ENCODE measurements at regions not wholly inside any gene's neighbourhood (a gene's known extent, or its start where the extent isn't known, plus 50 kb on each side); places are given as distances from the start of the nearest gene placed in this dataset.

GRCh38 chr3:147977001-147977400 lies 567.8 kb downstream of the ZIC1 start:
- ChIA-PET CTCF (no interaction called here), POLR2A (no interaction called here)
- H3K9me3 Mint-ChIP-seq (ENCODE audit: insufficient read depth) = peaks cover 3% of the 10 kb centered on the region
- no peak for DNase-seq
- ATAC-seq = no peak
- no peaks in the 10 kb centered on the region for H3K4me1 Mint-ChIP-seq (ENCODE audit: low read depth)
- H3K27ac Mint-ChIP-seq = no peak overlapping the region
- no peaks in the 10 kb centered on the region for H3K36me3 Mint-ChIP-seq (ENCODE audit: low read depth)
- H3K27me3 Mint-ChIP-seq (ENCODE audit: low read depth) = no peaks in the 10 kb centered on the region
- H3K4me3 Mint-ChIP-seq = no peak overlapping the region

- Mint-ChIP-seq H3K9me3 (ENCODE audit: insufficient read depth) (peaks cover 4% of the 10 kb centered on the region), H3K27me3 (ENCODE audit: low read depth) (no peaks in the 10 kb centered on the region)
- CTCF ChIA-PET = no interaction called here
These were observed 578.4 kb downstream of the ZIC1 start for GRCh38 chr3:147987549-147987948.

GRCh38 chr3:147989344-147989743 lies 580.2 kb downstream of the ZIC1 start:
- Mint-ChIP-seq H3K4me3 (no peak overlapping the region), H3K36me3 (ENCODE audit: low read depth) (no peaks in the 10 kb centered on the region), H3K9me3 (ENCODE audit: insufficient read depth) (peaks cover 4% of the 10 kb centered on the region), H3K4me1 (ENCODE audit: low read depth) (no peaks in the 10 kb centered on the region), H3K27me3 (ENCODE audit: low read depth) (no peaks in the 10 kb centered on the region), H3K27ac (no peak overlapping the region)
- ATAC-seq (no peak), DNase-seq (no peak)
- CTCF ChIA-PET = no interaction called here
- POLR2A ChIA-PET = no interaction called here

More at GRCh38 chr3:147987549-147987948, 578.4 kb downstream of the ZIC1 start:
- Mint-ChIP-seq H3K4me1 (ENCODE audit: low read depth) (no peaks in the 10 kb centered on the region), H3K4me3 (no peak overlapping the region), H3K36me3 (ENCODE audit: low read depth) (no peaks in the 10 kb centered on the region), H3K27ac (no peak overlapping the region)
- ATAC-seq (no peak), DNase-seq (no peak)
- POLR2A ChIA-PET = no interaction called here

- peaks cover 3% of the 10 kb centered on the region for H3K9me3 Mint-ChIP-seq (ENCODE audit: insufficient read depth)
- POLR2A ChIA-PET = no interaction called here
- CTCF ChIA-PET = no interaction called here
- DNase-seq = no peak
- no peak overlapping the region for H3K27ac Mint-ChIP-seq
- ATAC-seq = no peak
- no peaks in the 10 kb centered on the region for H3K36me3 Mint-ChIP-seq (ENCODE audit: low read depth)
- H3K4me3 Mint-ChIP-seq = no peak overlapping the region
- no peaks in the 10 kb centered on the region for H3K4me1 Mint-ChIP-seq (ENCODE audit: low read depth)
- H3K27me3 Mint-ChIP-seq (ENCODE audit: low read depth) = no peaks in the 10 kb centered on the region
These were observed 593.6 kb downstream of the ZIC1 start for GRCh38 chr3:148002705-148003205.

GRCh38 chr3:148004331-148004730 lies 595.2 kb downstream of the ZIC1 start:
- peaks cover 3% of the 10 kb centered on the region for H3K9me3 Mint-ChIP-seq (ENCODE audit: insufficient read depth)
- no peaks in the 10 kb centered on the region for H3K4me1 Mint-ChIP-seq (ENCODE audit: low read depth)
- no peak for ATAC-seq
- no peaks in the 10 kb centered on the region for H3K27me3 Mint-ChIP-seq (ENCODE audit: low read depth)
- ChIA-PET CTCF (no interaction called here), POLR2A (no interaction called here)
- no peaks in the 10 kb centered on the region for H3K36me3 Mint-ChIP-seq (ENCODE audit: low read depth)
- H3K27ac Mint-ChIP-seq = no peak overlapping the region
- H3K4me3 Mint-ChIP-seq = no peak overlapping the region
- DNase-seq = no peak

GRCh38 chr3:148005456-148005855 lies 596.3 kb downstream of the ZIC1 start:
- Mint-ChIP-seq H3K27me3 (ENCODE audit: low read depth) (no peaks in the 10 kb centered on the region), H3K9me3 (ENCODE audit: insufficient read depth) (peaks cover 3% of the 10 kb centered on the region), H3K36me3 (ENCODE audit: low read depth) (no peaks in the 10 kb centered on the region), H3K4me1 (ENCODE audit: low read depth) (no peaks in the 10 kb centered on the region), H3K27ac (no peak overlapping the region), H3K4me3 (no peak overlapping the region)
- DNase-seq (no peak), ATAC-seq (no peak)
- POLR2A ChIA-PET = no interaction called here
- CTCF ChIA-PET = no interaction called here

GRCh38 chr3:148006508-148006907 lies 597.3 kb downstream of the ZIC1 start:
- no peaks in the 10 kb centered on the region for H3K27me3 Mint-ChIP-seq (ENCODE audit: low read depth)
- ATAC-seq = no peak

GRCh38 chr3:148008591-148008990 lies 599.4 kb downstream of the ZIC1 start:
- POLR2A ChIA-PET = no interaction called here
- no peak for ATAC-seq

More at GRCh38 chr3:148006508-148006907, 597.3 kb downstream of the ZIC1 start:
- no peak for DNase-seq
- no peaks in the 10 kb centered on the region for H3K4me1 Mint-ChIP-seq (ENCODE audit: low read depth)
- no peak overlapping the region for H3K4me3 Mint-ChIP-seq
- ChIA-PET POLR2A (no interaction called here), CTCF (no interaction called here)
- no peaks in the 10 kb centered on the region for H3K36me3 Mint-ChIP-seq (ENCODE audit: low read depth)
- H3K9me3 Mint-ChIP-seq (ENCODE audit: insufficient read depth) = peaks cover 3% of the 10 kb centered on the region
- H3K27ac Mint-ChIP-seq = no peak overlapping the region

GRCh38 chr3:148020861-148021260 lies 611.7 kb downstream of the ZIC1 start:
- Mint-ChIP-seq H3K9me3 (ENCODE audit: insufficient read depth) (peaks cover 19% of the 10 kb centered on the region), H3K27ac (no peak overlapping the region), H3K4me1 (ENCODE audit: low read depth) (no peaks in the 10 kb centered on the region), H3K36me3 (ENCODE audit: low read depth) (no peaks in the 10 kb centered on the region), H3K27me3 (ENCODE audit: low read depth) (no peaks in the 10 kb centered on the region), H3K4me3 (no peak overlapping the region)
- ATAC-seq (no peak), DNase-seq (no peak)
- CTCF ChIA-PET = no interaction called here
- POLR2A ChIA-PET = no interaction called here

More at GRCh38 chr3:148008591-148008990, 599.4 kb downstream of the ZIC1 start:
- Mint-ChIP-seq H3K9me3 (ENCODE audit: insufficient read depth) (peaks cover 4% of the 10 kb centered on the region), H3K27ac (no peak overlapping the region), H3K4me1 (ENCODE audit: low read depth) (no peaks in the 10 kb centered on the region), H3K36me3 (ENCODE audit: low read depth) (no peaks in the 10 kb centered on the region), H3K27me3 (ENCODE audit: low read depth) (no peaks in the 10 kb centered on the region), H3K4me3 (no peak overlapping the region)
- CTCF ChIA-PET = no interaction called here
- no peak for DNase-seq

- peaks cover 14% of the 10 kb centered on the region for H3K9me3 Mint-ChIP-seq (ENCODE audit: insufficient read depth)
- POLR2A ChIA-PET = no interaction called here
These were observed 612.2 kb downstream of the ZIC1 start for GRCh38 chr3:148021381-148021780.

GRCh38 chr3:148023994-148024393 lies 614.8 kb downstream of the ZIC1 start:
- ChIA-PET CTCF (interaction anchor here (0.6 kb wide), 1 partner anchor 838 kb away, joined by 4 read pairs; no protein-coding TSS in a partner anchor), POLR2A (no interaction called here)
- ATAC-seq = no peak
- Mint-ChIP-seq H3K36me3 (ENCODE audit: low read depth) (no peaks in the 10 kb centered on the region), H3K9me3 (ENCODE audit: insufficient read depth) (peaks cover 9% of the 10 kb centered on the region), H3K4me1 (ENCODE audit: low read depth) (no peaks in the 10 kb centered on the region), H3K4me3 (no peak overlapping the region), H3K27ac (no peak overlapping the region), H3K27me3 (ENCODE audit: low read depth) (no peaks in the 10 kb centered on the region)
- no peak for DNase-seq

More at GRCh38 chr3:148021381-148021780, 612.2 kb downstream of the ZIC1 start:
- H3K27ac Mint-ChIP-seq = no peak overlapping the region
- no peaks in the 10 kb centered on the region for H3K27me3 Mint-ChIP-seq (ENCODE audit: low read depth)
- H3K4me3 Mint-ChIP-seq = no peak overlapping the region
- DNase-seq (no peak), ATAC-seq (no peak)
- H3K4me1 Mint-ChIP-seq (ENCODE audit: low read depth) = no peaks in the 10 kb centered on the region
- no peaks in the 10 kb centered on the region for H3K36me3 Mint-ChIP-seq (ENCODE audit: low read depth)
- CTCF ChIA-PET = no interaction called here

- no peaks in the 10 kb centered on the region for H3K27me3 Mint-ChIP-seq (ENCODE audit: low read depth)
- DNase-seq (no peak), ATAC-seq (no peak)
- ChIA-PET CTCF (no interaction called here), POLR2A (no interaction called here)
- H3K4me3 Mint-ChIP-seq = no peak overlapping the region
- H3K36me3 Mint-ChIP-seq (ENCODE audit: low read depth) = no peaks in the 10 kb centered on the region
- H3K9me3 Mint-ChIP-seq (ENCODE audit: insufficient read depth) = peaks cover 9% of the 10 kb centered on the region
- no peak overlapping the region for H3K27ac Mint-ChIP-seq
- H3K4me1 Mint-ChIP-seq (ENCODE audit: low read depth) = no peaks in the 10 kb centered on the region
These were observed 616.9 kb downstream of the ZIC1 start for GRCh38 chr3:148026009-148026588.

GRCh38 chr3:148030975-148031374 lies 621.8 kb downstream of the ZIC1 start:
- H3K4me3 Mint-ChIP-seq = no peak overlapping the region
- H3K36me3 Mint-ChIP-seq (ENCODE audit: low read depth) = no peaks in the 10 kb centered on the region
- no peaks in the 10 kb centered on the region for H3K27me3 Mint-ChIP-seq (ENCODE audit: low read depth)
- POLR2A ChIA-PET = no interaction called here
- ATAC-seq = no peak
- no peaks in the 10 kb centered on the region for H3K4me1 Mint-ChIP-seq (ENCODE audit: low read depth)
- CTCF ChIA-PET = no interaction called here
- H3K9me3 Mint-ChIP-seq (ENCODE audit: insufficient read depth) = no peaks in the 10 kb centered on the region
- H3K27ac Mint-ChIP-seq = no peak overlapping the region
- no peak for DNase-seq

Data from activated CD8-positive, alpha-beta T cell treated with anti-CD3 and anti-CD28 coated beads, Interleukin-2, amount 10 ng/mL, durations not matched to agents 7 days and 5 days (primary cell).